RKO (cell line): ENCODE measurements at regions not wholly inside any gene's neighbourhood (a gene's known extent, or its start where the extent isn't known, plus 50 kb on each side); places are given as distances from the start of the nearest gene placed in this dataset.
"Not testable (repeated sequence)": the region's sequence is repeated elsewhere in the genome, so short reads cannot be mapped to it uniquely, and the experiment has no call there.

Experiments used
- DNase-seq: peaks from one replicate; pipeline ENCODE4 v3.0.0-alpha.2; 2016; ENCODE audit warnings: low spot score

DNA sequence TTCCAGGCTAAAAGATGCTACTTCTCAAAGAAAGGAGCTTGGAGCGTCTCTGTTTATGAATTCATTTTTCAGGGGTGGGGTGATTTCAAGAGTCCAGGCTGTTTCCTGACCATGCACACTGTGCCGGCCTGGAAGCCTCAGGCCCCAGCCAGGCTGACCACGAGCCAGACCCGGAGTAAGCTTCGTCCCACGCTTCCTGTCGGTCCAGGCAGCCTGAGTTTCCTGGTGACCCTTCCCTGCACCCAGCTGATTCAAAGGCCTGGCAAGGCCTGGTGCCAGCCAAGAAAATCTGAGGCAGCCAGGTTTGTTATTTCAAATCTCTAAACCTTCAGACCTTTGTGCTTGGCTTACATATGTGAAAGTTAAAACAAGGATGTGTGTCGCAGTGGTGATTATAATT, 62.1 kb upstream of the SMURF2 start:
- DNase-seq: peak; percentile 87

DNA sequence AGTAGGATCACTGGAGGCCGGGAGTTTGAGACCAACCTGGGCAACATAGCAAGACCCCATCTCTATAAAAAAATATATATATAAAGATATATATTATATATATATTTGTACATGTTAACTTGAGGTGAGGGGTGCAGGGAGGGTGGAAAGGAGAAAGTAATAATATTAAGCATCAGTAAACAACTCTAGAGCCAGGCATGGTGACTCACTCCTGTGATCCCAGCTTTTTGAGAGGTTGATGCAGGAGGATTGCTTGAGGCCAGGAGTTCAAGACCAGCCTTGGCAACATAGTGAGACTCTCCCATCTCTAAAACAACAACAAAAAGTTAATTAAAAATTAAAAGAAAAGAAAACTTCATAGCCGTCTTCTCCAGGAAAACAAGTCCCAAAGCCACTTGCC, 61.7 kb upstream of the SMURF2 start:
- DNase-seq: no peak

DNA sequence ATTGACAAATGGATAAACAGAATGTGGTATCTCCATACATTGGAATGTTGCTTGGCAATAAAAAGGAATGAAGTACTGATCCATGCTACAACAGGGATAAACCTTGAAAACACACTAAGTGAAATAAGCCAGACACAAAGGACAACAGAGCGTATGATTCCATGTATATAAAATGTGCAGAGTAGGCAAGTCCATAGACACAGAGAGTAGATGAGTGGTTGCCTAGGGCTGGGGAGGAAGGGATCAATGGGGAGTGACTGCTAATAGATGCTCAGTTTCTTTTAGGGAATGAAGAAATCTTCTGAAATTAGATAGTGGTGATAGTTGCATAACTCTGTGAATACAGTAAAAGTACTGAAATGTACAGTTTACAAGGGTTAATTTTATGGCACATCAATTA, 59.4 kb upstream of the SMURF2 start:
- not testable (repeated sequence) for DNase-seq

DNA sequence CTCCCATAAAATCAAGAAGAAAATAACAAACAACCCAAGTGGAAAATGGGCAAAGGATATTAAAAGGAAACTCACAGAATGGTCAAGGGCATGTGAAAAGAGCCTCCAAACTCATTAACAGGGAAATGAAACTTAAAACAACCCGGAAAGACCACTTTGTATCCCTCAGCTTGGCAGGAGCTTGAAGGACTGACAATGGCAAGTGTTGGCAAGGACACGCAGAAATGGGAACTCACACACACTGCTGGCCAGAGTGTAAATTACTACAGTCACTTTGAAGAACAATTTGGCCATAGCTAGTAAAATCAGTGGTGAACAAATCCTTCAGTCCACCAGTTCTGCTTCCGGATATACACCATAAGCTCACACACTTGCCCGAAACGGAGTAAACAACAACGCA, 58.1 kb upstream of the SMURF2 start:
- DNase-seq: not testable (repeated sequence)

DNA sequence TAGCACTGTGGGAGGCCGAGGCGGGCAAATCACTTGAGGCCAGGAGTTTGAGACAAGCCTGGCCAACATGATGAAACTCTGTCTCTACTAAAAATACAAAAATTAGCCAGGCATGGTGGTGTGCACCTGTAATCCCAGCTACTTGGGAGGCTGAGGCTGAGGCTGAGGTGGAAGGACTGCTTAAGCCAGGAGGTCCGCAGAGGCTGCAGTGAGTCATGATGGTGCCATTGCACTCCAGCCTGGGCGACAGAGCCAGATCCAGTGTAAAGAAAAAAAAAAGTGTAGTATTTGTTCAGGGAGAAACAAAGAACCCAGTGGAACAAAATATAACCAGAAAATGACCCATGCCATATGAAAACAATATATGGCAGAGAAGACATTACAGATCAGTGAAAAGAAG, 57.4 kb upstream of the SMURF2 start:
- DNase-seq: not testable (repeated sequence)

DNA sequence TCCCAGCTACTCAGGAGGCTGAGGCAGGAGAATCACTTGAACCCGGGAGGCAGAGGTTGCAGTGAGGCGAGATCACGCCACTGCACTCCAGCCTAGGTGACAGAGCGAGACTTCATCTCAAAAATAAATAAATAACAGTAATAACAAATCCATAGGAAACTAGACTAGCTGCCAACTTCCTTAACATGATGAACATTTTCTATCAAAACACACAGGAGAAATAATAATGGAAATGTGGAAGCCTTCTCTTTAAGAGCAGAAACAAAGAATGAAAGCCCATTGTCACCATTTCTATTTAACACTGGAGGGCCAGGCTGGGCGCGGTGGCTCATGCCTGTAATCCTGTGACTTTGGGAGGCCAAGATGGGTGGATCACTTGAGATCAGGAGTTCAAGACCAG, 56.7 kb upstream of the SMURF2 start:
- DNase-seq: not testable (repeated sequence)

DNA sequence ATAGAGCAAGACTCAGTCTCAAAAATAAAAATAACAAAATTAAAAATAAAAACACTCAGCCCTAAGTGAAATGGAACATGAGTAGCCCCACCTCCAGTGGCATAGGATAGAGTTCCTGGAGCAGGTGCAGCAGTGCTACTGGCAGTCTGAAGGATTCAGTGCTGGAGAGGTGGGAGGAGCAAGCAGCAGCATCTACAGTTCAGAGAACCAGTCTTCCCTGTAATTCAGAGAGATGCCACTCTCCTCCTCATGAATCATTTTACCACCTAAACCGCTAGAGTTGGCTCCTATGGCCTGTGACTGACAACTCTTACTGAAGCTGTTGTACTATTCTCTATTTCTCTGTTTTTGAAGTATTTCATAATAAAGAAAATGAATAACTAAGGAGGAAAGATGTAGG, 56.0 kb upstream of the SMURF2 start:
- no peak for DNase-seq

DNA sequence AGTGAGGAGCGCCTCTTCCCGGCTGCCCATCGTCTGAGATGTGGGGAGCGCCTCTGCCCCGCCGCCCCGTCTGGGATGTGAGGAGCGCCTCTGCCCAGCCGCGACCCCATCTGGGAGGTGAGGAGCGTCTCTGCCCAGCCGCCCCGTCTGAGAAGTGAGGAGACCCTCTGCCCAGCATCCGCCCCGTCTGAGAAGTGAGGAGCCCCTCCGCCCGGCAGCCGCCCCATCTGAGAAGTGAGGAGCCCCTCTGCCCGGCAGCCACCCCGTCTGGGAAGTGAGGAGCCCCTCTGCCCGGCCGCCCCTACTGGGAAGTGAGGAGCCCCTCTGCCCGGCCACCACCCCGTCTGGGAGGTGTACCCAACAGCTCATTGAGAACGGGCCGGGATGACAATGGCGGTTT, 54.4 kb upstream of the SMURF2 start:
- not testable (repeated sequence) for DNase-seq

DNA sequence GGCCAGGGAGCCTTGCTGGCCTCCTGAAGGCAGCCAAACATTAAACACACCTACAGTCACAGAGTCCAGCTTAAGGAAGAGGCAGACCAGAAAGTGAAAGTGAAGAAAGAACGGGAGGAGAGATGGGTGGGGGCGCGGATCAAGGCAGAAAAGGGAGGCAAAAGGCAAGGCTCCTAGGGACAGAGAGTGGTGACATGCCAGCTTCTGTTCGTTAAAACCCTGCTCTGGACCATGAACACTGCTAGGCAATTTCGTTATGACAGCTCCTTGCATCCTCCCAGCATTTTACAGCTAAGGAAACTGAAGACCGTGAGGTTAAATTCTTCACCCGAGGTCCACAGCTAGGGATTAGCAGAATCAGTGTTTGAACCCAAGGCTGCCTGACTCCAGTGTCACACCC, 51.7 kb upstream of the SMURF2 start:
- DNase-seq: not testable (repeated sequence)

DNA sequence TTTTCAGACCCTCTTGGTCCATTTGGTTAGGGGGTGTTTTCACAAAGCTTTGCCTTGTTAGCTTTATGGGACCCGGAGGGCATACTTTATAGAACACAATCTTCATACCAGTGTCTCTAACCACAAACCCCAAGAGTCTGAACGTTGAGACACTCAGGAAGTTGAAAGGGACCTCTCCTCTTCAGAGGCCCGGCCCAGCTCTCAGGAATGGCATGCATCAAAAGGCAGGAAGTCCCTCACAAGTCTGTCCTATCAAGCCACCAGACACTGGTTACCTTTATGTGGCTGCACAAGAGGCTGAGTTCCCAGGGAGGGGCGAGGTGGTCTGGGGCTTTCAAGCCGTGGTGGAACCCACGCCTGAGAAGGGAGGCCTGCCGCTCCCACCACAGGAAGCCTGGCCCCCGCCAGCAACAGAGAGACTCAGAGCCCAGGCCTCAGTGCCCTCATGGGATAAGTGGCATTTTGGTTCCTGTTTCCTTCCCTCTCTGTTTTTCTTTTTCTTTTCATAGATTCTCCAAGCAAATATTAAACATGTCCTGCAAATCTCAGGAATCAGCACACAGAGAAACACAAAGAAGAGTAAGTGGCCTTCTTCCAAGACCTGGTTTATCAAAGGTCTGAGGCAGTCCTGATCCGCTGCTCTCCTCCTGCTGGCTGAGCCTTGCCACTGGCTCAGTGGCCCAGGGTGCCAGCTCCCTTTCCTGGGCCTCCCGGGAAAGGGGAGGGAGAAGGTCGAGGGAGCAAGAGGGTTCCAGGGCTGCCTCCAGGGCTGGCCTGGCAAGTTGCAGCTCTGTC, 50.6 kb upstream of the SMURF2 start:
- DNase-seq: not testable (repeated sequence)
